Mesendoderm (in vitro differentiated cells): ENCODE measurements at regions not wholly inside any gene's neighbourhood (a gene's known extent, or its start where the extent isn't known, plus 50 kb on each side); places are given as distances from the start of the nearest gene placed in this dataset.

ENCODE experiments used
- DNase-seq: peaks from one replicate; pipeline ENCODE4 v3.0.0; 2013
- H2AK5ac ChIP-seq: 2 replicates; pipeline ENCODE4 v1.6.1; 2013; ENCODE audit warnings: low read length, inconsistent platforms
- H2BK120ac ChIP-seq: 2 replicates; pipeline ENCODE4 v1.6.1; 2013; ENCODE audit warnings: low read depth, mild to moderate bottlenecking, low read length, moderate library complexity, mixed read lengths
- H2BK15ac ChIP-seq: replicated peaks from 2 replicates; pipeline ENCODE4 v1.6.1; 2013; ENCODE audit warnings: low read depth, mild to moderate bottlenecking, moderate library complexity
- H2BK5ac ChIP-seq: 2 replicates; pipeline ENCODE4 v1.6.1; 2013; ENCODE audit warnings: low read length, inconsistent platforms
- H3K18ac ChIP-seq: 2 replicates; pipeline ENCODE4 v1.6.1; 2013; ENCODE audit warnings: mild to moderate bottlenecking, low read length, mixed read lengths
- H3K23ac ChIP-seq: one replicate; pipeline ENCODE4 v1.6.1; 2013; ENCODE audit warnings: low read length
- H3K27ac ChIP-seq: 2 replicates; pipeline ENCODE4 v1.5.1; 2013; ENCODE audit warnings: low read depth, mild to moderate bottlenecking, inconsistent platforms, low read length, moderate library complexity
- H3K27me3 ChIP-seq: 2 replicates; pipeline ENCODE4 v1.6.1; 2013; ENCODE audit warnings: low read length, control low read depth, mild to moderate bottlenecking, inconsistent platforms; ENCODE audit not compliant: insufficient read depth, poor library complexity
- H3K36me3 ChIP-seq: 2 replicates; pipeline ENCODE4 v1.6.1; 2013; ENCODE audit warnings: low read length, inconsistent platforms; ENCODE audit not compliant: control insufficient read depth, insufficient read depth
- H3K4ac ChIP-seq: one replicate; pipeline ENCODE4 v1.6.1; 2013; ENCODE audit warnings: low read depth, mild to moderate bottlenecking, low read length, moderate library complexity
- H3K4me1 ChIP-seq: 2 replicates; pipeline ENCODE4 v1.6.1; 2013; ENCODE audit warnings: low read depth, low read length, inconsistent platforms; ENCODE audit not compliant: control insufficient read depth
- H3K4me2 ChIP-seq: 2 replicates; pipeline ENCODE4 v1.6.1; 2013; ENCODE audit warnings: low read length
- H3K4me3 ChIP-seq: 2 replicates; pipeline ENCODE4 v1.5.1; 2013; ENCODE audit warnings: mild to moderate bottlenecking, low read length
- H3K56ac ChIP-seq: one replicate; pipeline ENCODE4 v1.6.1; 2013; ENCODE audit warnings: low read length
- H3K79me1 ChIP-seq: 2 replicates; pipeline ENCODE4 v1.6.1; 2013; ENCODE audit warnings: low read length, inconsistent platforms
- H3K79me2 ChIP-seq: 2 replicates; pipeline ENCODE4 v1.6.1; 2013; ENCODE audit warnings: mild to moderate bottlenecking, low read length; ENCODE audit not compliant: control insufficient read depth, insufficient read depth
- H3K9ac ChIP-seq: 2 replicates; pipeline ENCODE4 v1.6.1; 2013; ENCODE audit warnings: low read length, inconsistent platforms
- H4K5ac ChIP-seq: one replicate; pipeline ENCODE4 v1.6.1; 2013; ENCODE audit warnings: low read length
- H4K8ac ChIP-seq: one replicate; pipeline ENCODE4 v1.6.1; 2013; ENCODE audit warnings: low read depth, mild to moderate bottlenecking, control low read depth, low read length, moderate library complexity
- WGBS: extraction: QIAGEN DNeasy Blood & Tissue Kit; methylation state at CpG from one replicate; pipeline ENCODE4 v1.1.7; 2013; ENCODE audit warnings: low lambda C conversion rate, missing lambda C conversion rate; ENCODE audit not compliant: insufficient coverage; ENCODE audit errors: extremely low coverage; 5-methylcytosine and 5-hydroxymethylcytosine counted together

- Histone ChIP-seq H4K5ac (no peak overlapping the region), H3K56ac (peak overlapping the region; percentile 97), H3K4me3 (no peak overlapping the region), H3K27me3 (no peaks in the 10 kb centered on the region), H4K8ac (peak overlapping the region; percentile 94), H2AK5ac (peak overlapping the region; percentile 94), H2BK15ac (no peak overlapping the region), H2BK120ac (peak overlapping the region; percentile 76), H3K23ac (peak overlapping the region; percentile 6), H3K4me2 (peak overlapping the region; percentile 31), H3K4ac (peak overlapping the region; percentile 97), H3K79me2 (no peaks in the 10 kb centered on the region), H3K27ac (peak overlapping the region; percentile 97), H2BK5ac (peak overlapping the region; percentile 64), H3K79me1 (peaks cover 2% of the 10 kb centered on the region), H3K36me3 (no peaks in the 10 kb centered on the region), H3K18ac (peak overlapping the region; percentile 92), H3K9ac (peak overlapping the region; percentile 69), H3K4me1 (peaks cover 19% of the 10 kb centered on the region)
- WGBS: no CpG with 5 or more reads among the region's 16 CpGs
- DNase-seq: no peak
Observed at GRCh38 chr9:129497005-129497812, 123.7 kb downstream of the C9orf50 start.

DNA sequence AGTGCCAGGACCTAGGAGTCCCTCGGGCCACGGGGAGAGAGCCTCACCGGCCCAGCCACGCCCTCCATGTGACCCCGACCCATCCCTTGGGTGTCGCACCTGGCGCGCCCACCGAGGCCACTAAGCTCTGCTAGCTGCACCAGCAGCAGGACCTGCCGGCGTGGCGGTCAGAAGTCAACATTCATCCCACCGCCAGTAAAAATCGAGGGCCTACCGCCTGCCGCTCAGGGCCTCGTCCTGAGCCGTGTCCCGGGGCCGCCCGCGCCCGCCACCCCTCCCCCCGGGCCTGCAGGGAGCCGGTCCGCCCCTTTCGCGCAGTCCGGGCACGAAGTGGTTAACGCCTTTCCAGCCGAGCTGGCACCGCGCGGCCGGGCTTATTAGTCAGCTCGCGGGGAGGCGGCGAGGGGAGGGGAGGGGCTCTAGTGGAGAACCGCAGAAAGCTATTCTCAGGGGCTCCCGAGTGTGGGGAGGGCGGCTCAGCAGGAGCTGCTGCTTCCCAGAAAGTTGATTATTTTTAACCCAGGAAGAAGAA, 124.4 kb downstream of the C9orf50 start:
- peaks cover 2% of the 10 kb centered on the region for H3K79me1 ChIP-seq
- no peaks in the 10 kb centered on the region for H3K27me3 ChIP-seq
- H3K27ac ChIP-seq: peak overlapping the region; percentile 97
- peak overlapping the region; percentile 94 for H2BK120ac ChIP-seq
- H3K4me3 ChIP-seq: peak overlapping the region; percentile 8
- H4K8ac ChIP-seq: peak overlapping the region; percentile 78
- H3K56ac ChIP-seq: peak overlapping the region; percentile 97
- peak; percentile 98 for DNase-seq
- peak overlapping the region; percentile 90 for H3K23ac ChIP-seq
- H2BK5ac ChIP-seq: peak overlapping the region; percentile 98
- H2BK15ac ChIP-seq: no peak overlapping the region
- H3K4me2 ChIP-seq: peak overlapping the region; percentile 88
- peaks cover 19% of the 10 kb centered on the region for H3K4me1 ChIP-seq
- H3K4ac ChIP-seq: peak overlapping the region; percentile 98
- H3K9ac ChIP-seq: peak overlapping the region; percentile 69
- H3K79me2 ChIP-seq: no peaks in the 10 kb centered on the region
- H3K36me3 ChIP-seq: no peaks in the 10 kb centered on the region
- H4K5ac ChIP-seq: no peak overlapping the region
- WGBS: no CpG with 5 or more reads among the region's 43 CpGs
- H3K18ac ChIP-seq: peak overlapping the region; percentile 92
- peak overlapping the region; percentile 64 for H2AK5ac ChIP-seq

- Histone ChIP-seq H2BK120ac (peak overlapping the region; percentile 94), H2BK15ac (peak overlapping the region; percentile 39), H4K5ac (no peak overlapping the region), H3K9ac (peak overlapping the region; percentile 74), H3K79me1 (peaks cover 2% of the 10 kb centered on the region), H2BK5ac (peak overlapping the region; percentile 98), H3K36me3 (no peaks in the 10 kb centered on the region), H3K23ac (peak overlapping the region; percentile 90), H3K56ac (peak overlapping the region; percentile 97), H3K4me3 (peak overlapping the region; percentile 8), H3K4me2 (peak overlapping the region; percentile 88), H2AK5ac (peak overlapping the region; percentile 88), H3K27ac (peak overlapping the region; percentile 97), H3K4ac (peak overlapping the region; percentile 98), H3K4me1 (peaks cover 19% of the 10 kb centered on the region), H3K27me3 (no peaks in the 10 kb centered on the region), H3K18ac (peak overlapping the region; percentile 91), H4K8ac (peak overlapping the region; percentile 78), H3K79me2 (no peaks in the 10 kb centered on the region)
- WGBS: no CpG with 5 or more reads among the region's 50 CpGs
- peak; percentile 98 for DNase-seq
Observed at GRCh38 chr9:129495620-129496472, 125.1 kb downstream of the C9orf50 start.

DNA sequence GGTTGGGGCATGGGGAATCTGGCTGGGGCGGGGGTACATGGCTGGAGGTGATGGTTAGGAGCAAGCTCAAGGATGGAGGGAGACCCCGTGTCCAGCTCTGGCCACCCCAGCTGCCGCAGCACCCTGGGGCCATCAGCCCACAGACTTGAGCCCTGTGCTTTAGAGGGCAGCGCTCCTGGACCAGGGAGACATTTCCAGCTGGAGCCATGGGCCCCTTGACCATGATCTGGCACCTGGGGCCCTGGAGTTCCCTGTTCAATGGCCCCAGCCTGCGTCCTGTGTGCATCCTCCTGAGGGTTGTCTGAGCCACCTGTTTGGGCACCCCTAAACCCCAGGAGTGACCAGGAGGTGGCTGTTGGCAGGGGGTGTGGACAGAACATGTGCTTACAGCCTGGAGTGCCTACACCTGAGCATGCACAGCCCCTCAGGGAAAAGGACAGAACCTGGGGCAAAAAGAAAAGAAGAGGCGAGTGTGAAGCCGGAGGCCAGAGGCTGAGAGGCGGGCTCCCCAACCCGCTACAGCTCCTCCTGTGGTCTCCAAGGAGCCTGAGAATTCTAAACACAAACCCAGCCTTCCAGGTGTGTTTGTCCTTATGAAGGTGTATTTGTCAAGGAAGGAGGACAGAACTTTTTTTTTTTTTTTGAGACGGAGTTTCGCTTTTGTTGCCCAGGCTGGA, 126.7 kb downstream of the C9orf50 start:
- no CpG with 5 or more reads among the region's 11 CpGs for WGBS
- no peak overlapping the region for H2BK15ac ChIP-seq
- H3K4me3 ChIP-seq: no peak overlapping the region
- H3K4ac ChIP-seq: no peak overlapping the region
- peaks cover 13% of the 10 kb centered on the region for H3K4me1 ChIP-seq
- no peak overlapping the region for H2AK5ac ChIP-seq
- H3K79me2 ChIP-seq: no peaks in the 10 kb centered on the region
- H3K4me2 ChIP-seq: no peak overlapping the region
- H3K9ac ChIP-seq: peak overlapping the region; percentile 15
- peak overlapping the region; percentile 12 for H3K18ac ChIP-seq
- no peak overlapping the region for H3K23ac ChIP-seq
- H2BK120ac ChIP-seq: no peak overlapping the region
- H4K8ac ChIP-seq: no peak overlapping the region
- peak overlapping the region; percentile 44 for H2BK5ac ChIP-seq
- peaks cover 5% of the 10 kb centered on the region for H3K79me1 ChIP-seq
- no peak for DNase-seq
- H3K27ac ChIP-seq: no peak overlapping the region
- no peaks in the 10 kb centered on the region for H3K27me3 ChIP-seq
- no peaks in the 10 kb centered on the region for H3K36me3 ChIP-seq
- no peak overlapping the region for H4K5ac ChIP-seq
- peak overlapping the region; percentile 61 for H3K56ac ChIP-seq

GRCh38 chr9:129493706-129494047, 127.2 kb downstream of the C9orf50 start:
- no peak overlapping the region for H4K5ac ChIP-seq
- peak overlapping the region; percentile 12 for H3K18ac ChIP-seq
- no peak overlapping the region for H3K9ac ChIP-seq
- H3K27ac ChIP-seq: no peak overlapping the region
- no peak overlapping the region for H2BK15ac ChIP-seq
- no CpG with 5 or more reads among the region's 8 CpGs for WGBS
- peaks cover 5% of the 10 kb centered on the region for H3K79me1 ChIP-seq
- H3K4me1 ChIP-seq: peaks cover 15% of the 10 kb centered on the region
- H2BK120ac ChIP-seq: no peak overlapping the region
- H3K4me2 ChIP-seq: no peak overlapping the region
- no peaks in the 10 kb centered on the region for H3K36me3 ChIP-seq
- H2BK5ac ChIP-seq: no peak overlapping the region
- H3K79me2 ChIP-seq: no peaks in the 10 kb centered on the region
- DNase-seq: no peak
- H2AK5ac ChIP-seq: no peak overlapping the region
- no peak overlapping the region for H4K8ac ChIP-seq
- H3K56ac ChIP-seq: no peak overlapping the region
- H3K27me3 ChIP-seq: no peaks in the 10 kb centered on the region
- no peak overlapping the region for H3K4ac ChIP-seq
- no peak overlapping the region for H3K23ac ChIP-seq
- no peak overlapping the region for H3K4me3 ChIP-seq
